ENCODE measurements at regions not wholly inside any gene's neighbourhood (a gene's known extent, or its start where the extent isn't known, plus 50 kb on each side); places are given as distances from the start of the nearest gene placed in this dataset.

DNA sequence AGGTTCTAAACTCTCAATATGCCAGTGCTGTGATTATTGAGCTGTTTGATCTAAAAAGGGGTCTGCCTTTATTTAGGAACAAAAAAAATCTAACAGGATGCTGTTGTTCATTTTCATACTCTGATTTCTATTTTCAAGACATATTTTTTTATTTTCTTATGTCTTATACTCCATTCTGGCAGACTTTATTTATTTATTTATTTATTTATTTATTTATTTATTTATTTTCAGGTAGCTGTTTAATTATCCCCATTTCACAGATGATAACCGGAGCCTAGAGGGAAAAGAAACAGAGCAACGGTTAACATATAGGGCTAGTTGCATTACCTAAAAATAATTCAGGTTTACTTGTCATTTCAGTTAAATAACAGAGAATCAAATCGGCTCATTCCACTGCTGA lies 174.4 kb downstream of the CENPF start:
- TF ChIP-seq POLR2A (IDR thresholded peaks at IDR 0.05) = no peak
- TF ChIP-seq, protein P1, sequence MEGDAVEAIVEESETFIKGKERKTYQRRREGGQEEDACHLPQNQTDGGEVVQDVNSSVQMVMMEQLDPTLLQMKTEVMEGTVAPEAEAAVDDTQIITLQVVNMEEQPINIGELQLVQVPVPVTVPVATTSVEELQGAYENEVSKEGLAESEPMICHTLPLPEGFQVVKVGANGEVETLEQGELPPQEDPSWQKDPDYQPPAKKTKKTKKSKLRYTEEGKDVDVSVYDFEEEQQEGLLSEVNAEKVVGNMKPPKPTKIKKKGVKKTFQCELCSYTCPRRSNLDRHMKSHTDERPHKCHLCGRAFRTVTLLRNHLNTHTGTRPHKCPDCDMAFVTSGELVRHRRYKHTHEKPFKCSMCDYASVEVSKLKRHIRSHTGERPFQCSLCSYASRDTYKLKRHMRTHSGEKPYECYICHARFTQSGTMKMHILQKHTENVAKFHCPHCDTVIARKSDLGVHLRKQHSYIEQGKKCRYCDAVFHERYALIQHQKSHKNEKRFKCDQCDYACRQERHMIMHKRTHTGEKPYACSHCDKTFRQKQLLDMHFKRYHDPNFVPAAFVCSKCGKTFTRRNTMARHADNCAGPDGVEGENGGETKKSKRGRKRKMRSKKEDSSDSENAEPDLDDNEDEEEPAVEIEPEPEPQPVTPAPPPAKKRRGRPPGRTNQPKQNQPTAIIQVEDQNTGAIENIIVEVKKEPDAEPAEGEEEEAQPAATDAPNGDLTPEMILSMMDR (IDR thresholded peaks at IDR 0.05) = no peak
- TF ChIP-seq POLR2AphosphoS5 (IDR thresholded peaks at IDR 0.05) = no peak

All from breast epithelium (tissue), 3 donors.